ENCODE measurements at regions not wholly inside any gene's neighbourhood (a gene's known extent, or its start where the extent isn't known, plus 50 kb on each side); places are given as distances from the start of the nearest gene placed in this dataset.

GRCh38 chr3:68207327-68207726, 552.9 kb upstream of the SUCLG2 start:
- TF ChIP-seq EZH2 (IDR thresholded peaks at IDR 0.05; ENCODE audit: borderline replicate concordance, low read depth, low read length, poor library complexity, severe bottlenecking) (no peak), CTCF (conservative IDR thresholded peaks at IDR 0.05; ENCODE audit: low read depth, low read length) (no peak)
